Erythroblast (primary cell): ENCODE measurements at regions not wholly inside any gene's neighbourhood (a gene's known extent, or its start where the extent isn't known, plus 50 kb on each side); places are given as distances from the start of the nearest gene placed in this dataset.

ENCODE experiments used
- GATA1 ChIP-seq: IDR thresholded peaks from 2 replicates; pipeline ENCODE4 v1.6.1; 2011; ENCODE audit warnings: low read depth, mild to moderate bottlenecking, control low read depth, low read length, moderate library complexity
- POLR2A ChIP-seq: IDR thresholded peaks from 2 replicates; pipeline ENCODE4 v1.6.1; 2011; ENCODE audit warnings: mild to moderate bottlenecking, low read length

GRCh38 chr2:66987733-66988132, 409.4 kb upstream of the ETAA1 start:
- TF ChIP-seq POLR2A = no peak
- TF ChIP-seq GATA1 = no peak
